PC-9 (cell line): ENCODE measurements at regions not wholly inside any gene's neighbourhood (a gene's known extent, or its start where the extent isn't known, plus 50 kb on each side); places are given as distances from the start of the nearest gene placed in this dataset.

Experiments
- EZH2 ChIP-seq: fragments of 200-600 bp; sonication (generic); IDR thresholded peaks from 2 replicates; pipeline ENCODE4 v1.8.0; 2017; ENCODE audit warnings: antibody characterized with exemption, low read depth
- TF ChIP-seq, protein P1 (sequence below): fragments of 200-600 bp; sonication (generic); conservative IDR thresholded peaks from 2 replicates; pipeline ENCODE4 v1.6.1; 2017; ENCODE audit warnings: mixed run types, antibody characterized with exemption, mild to moderate bottlenecking, moderate library complexity

- TF ChIP-seq EZH2 = no peak
- TF ChIP-seq, protein P1, sequence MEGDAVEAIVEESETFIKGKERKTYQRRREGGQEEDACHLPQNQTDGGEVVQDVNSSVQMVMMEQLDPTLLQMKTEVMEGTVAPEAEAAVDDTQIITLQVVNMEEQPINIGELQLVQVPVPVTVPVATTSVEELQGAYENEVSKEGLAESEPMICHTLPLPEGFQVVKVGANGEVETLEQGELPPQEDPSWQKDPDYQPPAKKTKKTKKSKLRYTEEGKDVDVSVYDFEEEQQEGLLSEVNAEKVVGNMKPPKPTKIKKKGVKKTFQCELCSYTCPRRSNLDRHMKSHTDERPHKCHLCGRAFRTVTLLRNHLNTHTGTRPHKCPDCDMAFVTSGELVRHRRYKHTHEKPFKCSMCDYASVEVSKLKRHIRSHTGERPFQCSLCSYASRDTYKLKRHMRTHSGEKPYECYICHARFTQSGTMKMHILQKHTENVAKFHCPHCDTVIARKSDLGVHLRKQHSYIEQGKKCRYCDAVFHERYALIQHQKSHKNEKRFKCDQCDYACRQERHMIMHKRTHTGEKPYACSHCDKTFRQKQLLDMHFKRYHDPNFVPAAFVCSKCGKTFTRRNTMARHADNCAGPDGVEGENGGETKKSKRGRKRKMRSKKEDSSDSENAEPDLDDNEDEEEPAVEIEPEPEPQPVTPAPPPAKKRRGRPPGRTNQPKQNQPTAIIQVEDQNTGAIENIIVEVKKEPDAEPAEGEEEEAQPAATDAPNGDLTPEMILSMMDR = no peak
These were observed 290.2 kb downstream of the METTL4 start for GRCh38 chr18:2281086-2281485.
